Mucosa of rectum (tissue), 2 donors: ENCODE measurements at regions not wholly inside any gene's neighbourhood (a gene's known extent, or its start where the extent isn't known, plus 50 kb on each side); places are given as distances from the start of the nearest gene placed in this dataset.

ENCODE experiments used
- H3K27ac ChIP-seq, 2 donors: one replicate each; pipeline ENCODE4 v1.7.0; 2013; ENCODE audit warnings: inconsistent platforms in 2 of 2, low read depth in 2 of 2, low read length in 2 of 2
- H3K27me3 ChIP-seq, 2 donors: one replicate each; pipeline ENCODE4 v1.7.0; 2013; ENCODE audit warnings: low read length in 2 of 2; ENCODE audit not compliant: control insufficient read depth in 2 of 2, insufficient read depth in 2 of 2
- H3K36me3 ChIP-seq, 2 donors: one replicate each; pipeline ENCODE4 v1.7.0; 2013; ENCODE audit warnings: low read length in 2 of 2; ENCODE audit not compliant: control insufficient read depth in 2 of 2, insufficient read depth in 2 of 2
- H3K4me1 ChIP-seq, 2 donors: one replicate each; pipeline ENCODE4 v1.7.0; 2013; ENCODE audit warnings: low read length in 2 of 2, mild to moderate bottlenecking in 1 of 2; ENCODE audit not compliant: control insufficient read depth in 2 of 2, insufficient read depth in 2 of 2
- H3K4me3 ChIP-seq, 2 donors: one replicate each; pipeline ENCODE4 v1.7.0; 2013; ENCODE audit warnings: low read length in 2 of 2
- H3K9ac ChIP-seq, 2 donors: one replicate each; pipeline ENCODE4 v1.7.0; 2013; ENCODE audit warnings: low read length in 2 of 2, low read depth in 1 of 2, mild to moderate bottlenecking in 1 of 2
- H3K9me3 ChIP-seq, 2 donors: one replicate each; pipeline ENCODE4 v1.7.0; 2013; ENCODE audit warnings: low read length in 2 of 2; ENCODE audit not compliant: control insufficient read depth in 2 of 2
- donor health status: healthy.
- donor health status: Normal muscosa, but diverticular disease.

DNA sequence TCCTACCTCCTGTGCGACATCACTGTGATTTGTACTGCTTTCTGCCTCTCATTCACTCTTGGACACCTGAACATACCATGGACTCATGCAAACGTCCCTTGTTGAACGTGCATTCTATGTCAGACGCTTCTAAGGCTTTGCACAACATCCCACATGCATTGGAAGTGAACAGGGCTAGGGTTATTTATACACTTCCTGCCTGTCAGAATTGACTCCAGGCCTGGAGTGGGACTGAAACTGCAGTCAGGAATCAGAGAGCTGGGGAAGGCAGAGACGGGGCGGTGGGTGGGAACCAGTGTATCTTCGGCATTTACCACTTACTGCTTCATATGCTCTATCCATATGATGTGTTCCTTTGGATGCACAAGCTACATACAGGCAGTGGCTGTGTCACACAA, 81.4 kb upstream of the GALNT2 start:
- Histone ChIP-seq H3K27me3 (no peaks in the 10 kb centered on the region), H3K27ac (no peak overlapping the region), H3K36me3 (no peaks in the 10 kb centered on the region), H3K4me1 (peaks cover 0 to 3% of the 10 kb centered on the region in 2 donors), H3K9me3 (no peaks in the 10 kb centered on the region), H3K9ac (no peak overlapping the region), H3K4me3 (no peak overlapping the region)

DNA sequence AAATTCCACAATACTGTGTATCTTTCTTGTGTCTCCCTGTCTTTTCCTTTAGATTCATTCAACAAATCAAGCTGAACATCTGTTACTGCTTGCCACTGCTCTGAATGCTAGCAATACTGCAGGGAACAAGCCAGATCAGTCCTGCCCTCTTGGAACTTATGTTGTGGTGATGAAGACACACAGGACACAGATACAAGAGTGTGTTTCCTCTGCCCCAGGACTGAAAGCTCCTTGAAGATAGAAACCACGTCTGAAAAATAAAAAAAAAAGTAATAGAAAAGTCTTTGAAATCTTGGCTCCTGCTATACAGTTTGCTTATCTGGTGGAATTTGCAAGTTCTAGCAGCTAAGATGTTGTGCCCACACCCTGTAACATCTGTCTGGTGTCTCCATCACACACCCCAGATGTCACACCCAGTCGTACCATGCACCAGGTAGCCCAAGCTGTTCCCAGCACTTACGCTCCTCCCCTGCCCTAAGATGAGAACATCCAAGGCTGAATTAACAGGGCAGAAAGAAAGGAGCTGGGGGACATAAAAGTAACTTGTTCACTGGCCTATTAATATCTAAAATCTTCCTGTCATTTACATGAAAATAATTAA, 80.2 kb upstream of the GALNT2 start:
- H3K27me3 ChIP-seq, result no peaks in the 10 kb centered on the region
- peaks cover 0 to 3% of the 10 kb centered on the region in 2 donors for H3K4me1 ChIP-seq
- no peak overlapping the region for H3K4me3 ChIP-seq
- H3K27ac ChIP-seq, result no peak overlapping the region
- H3K9ac ChIP-seq, result no peak overlapping the region
- H3K36me3 ChIP-seq, result no peaks in the 10 kb centered on the region
- H3K9me3 ChIP-seq, result no peaks in the 10 kb centered on the region

DNA sequence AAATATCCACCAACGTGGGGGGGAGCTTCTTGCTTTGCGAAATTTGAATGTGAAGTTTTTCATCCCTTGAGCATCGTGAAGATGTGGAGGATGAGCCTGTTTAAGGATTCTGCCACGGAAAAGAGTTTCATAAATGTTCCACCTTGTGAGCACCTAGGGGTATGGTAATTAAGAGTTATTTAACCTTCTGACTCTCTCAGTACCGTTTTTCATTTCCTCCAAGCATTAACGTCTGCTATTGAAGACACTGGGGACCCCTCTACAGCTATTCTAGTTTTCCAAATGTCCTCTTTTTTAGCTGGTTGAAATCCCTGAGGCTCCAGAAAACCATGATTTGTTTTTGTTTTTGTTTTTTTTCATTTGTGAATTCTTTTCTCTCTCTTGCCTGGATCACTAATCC, 79.1 kb upstream of the GALNT2 start:
- H3K9ac ChIP-seq, result no peak overlapping the region
- peaks cover 0 to 3% of the 10 kb centered on the region in 2 donors for H3K4me1 ChIP-seq
- H3K4me3 ChIP-seq, result no peak overlapping the region
- no peak overlapping the region for H3K27ac ChIP-seq
- no peaks in the 10 kb centered on the region for H3K9me3 ChIP-seq
- no peaks in the 10 kb centered on the region for H3K36me3 ChIP-seq
- no peaks in the 10 kb centered on the region for H3K27me3 ChIP-seq

DNA sequence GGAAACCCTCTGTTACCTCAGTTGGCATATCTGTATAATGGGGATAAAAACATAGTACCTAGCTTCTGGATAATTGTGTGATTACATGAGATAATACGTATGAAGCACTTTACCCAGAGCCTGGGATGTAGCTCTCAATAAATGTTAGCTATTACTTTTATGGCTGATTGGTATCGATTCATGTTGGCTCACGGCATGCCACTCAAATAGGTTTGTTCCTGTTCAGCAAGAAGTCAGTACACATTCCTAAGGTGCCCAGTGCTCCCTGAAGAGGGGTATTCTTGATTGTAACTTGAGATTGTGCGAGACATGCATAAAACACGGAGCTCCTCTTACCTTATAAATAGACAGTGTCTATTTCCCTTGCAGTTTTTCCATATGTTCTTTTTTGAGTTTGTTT, 78.5 kb upstream of the GALNT2 start:
- H3K4me3 ChIP-seq, result no peak overlapping the region
- no peaks in the 10 kb centered on the region for H3K36me3 ChIP-seq
- no peaks in the 10 kb centered on the region for H3K9me3 ChIP-seq
- H3K9ac ChIP-seq, result no peak overlapping the region
- H3K27ac ChIP-seq, result no peak overlapping the region
- H3K27me3 ChIP-seq, result no peaks in the 10 kb centered on the region
- peaks cover 0 to 3% of the 10 kb centered on the region in 2 donors for H3K4me1 ChIP-seq

DNA sequence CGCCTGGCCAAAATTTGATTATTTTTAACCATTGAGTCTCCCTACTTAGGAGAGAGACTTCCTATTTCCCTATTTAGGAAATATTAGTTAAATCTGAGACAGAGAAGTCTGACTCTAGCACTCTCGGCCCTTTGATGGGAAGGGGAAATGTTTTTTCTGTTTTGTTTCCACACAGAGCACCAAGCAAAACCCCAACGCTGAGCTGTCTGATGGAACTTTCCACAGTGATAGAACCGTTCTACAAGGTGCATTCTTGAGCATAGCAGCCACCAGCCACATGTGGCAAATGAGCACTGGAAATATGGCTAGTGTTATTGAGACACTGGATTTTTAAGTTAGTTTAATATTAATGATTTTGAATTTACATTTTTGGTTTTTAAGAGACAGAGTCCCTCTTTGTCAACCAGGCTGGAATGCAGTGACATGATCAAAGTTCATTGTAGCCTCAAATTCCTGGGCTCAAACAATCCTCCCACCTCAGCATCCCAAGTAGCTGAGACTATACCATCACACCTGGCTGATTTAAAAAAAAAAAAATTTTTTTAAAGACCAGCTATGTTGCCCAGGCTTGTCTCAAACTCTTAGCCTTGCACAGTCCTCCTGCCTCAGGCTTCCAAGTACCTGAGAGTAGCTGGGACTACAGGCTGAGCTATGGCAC, 77.3 kb upstream of the GALNT2 start:
- no peaks in the 10 kb centered on the region for H3K36me3 ChIP-seq
- no peak overlapping the region for H3K4me3 ChIP-seq
- H3K27ac ChIP-seq, result no peak overlapping the region
- H3K27me3 ChIP-seq, result no peaks in the 10 kb centered on the region
- H3K4me1 ChIP-seq, result peaks cover 0 to 3% of the 10 kb centered on the region in 2 donors
- no peaks in the 10 kb centered on the region for H3K9me3 ChIP-seq
- no peak overlapping the region for H3K9ac ChIP-seq

DNA sequence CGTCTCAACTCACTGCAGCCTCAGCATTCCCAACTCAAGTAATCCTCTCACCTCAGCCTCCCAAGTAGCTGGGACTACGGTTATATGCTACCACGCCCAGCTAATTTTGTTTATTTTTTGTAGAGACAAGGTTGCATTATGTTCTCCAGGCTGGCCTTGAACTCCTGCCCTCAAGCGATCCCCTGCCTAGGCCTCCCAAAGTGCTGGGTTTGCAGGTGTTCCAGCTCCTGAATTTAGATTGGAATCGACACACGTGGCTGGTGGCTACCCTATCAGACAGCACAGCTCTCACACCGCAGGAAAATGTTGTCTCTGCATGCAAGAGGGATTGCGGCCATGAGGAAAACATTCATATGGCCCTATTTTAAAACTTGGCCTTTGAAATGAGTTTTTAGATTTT, 76.7 kb upstream of the GALNT2 start:
- no peak overlapping the region for H3K4me3 ChIP-seq
- no peak overlapping the region for H3K27ac ChIP-seq
- H3K36me3 ChIP-seq, result no peaks in the 10 kb centered on the region
- no peaks in the 10 kb centered on the region for H3K9me3 ChIP-seq
- no peak overlapping the region for H3K9ac ChIP-seq
- no peaks in the 10 kb centered on the region for H3K27me3 ChIP-seq
- H3K4me1 ChIP-seq, result peaks cover 0 to 3% of the 10 kb centered on the region in 2 donors

DNA sequence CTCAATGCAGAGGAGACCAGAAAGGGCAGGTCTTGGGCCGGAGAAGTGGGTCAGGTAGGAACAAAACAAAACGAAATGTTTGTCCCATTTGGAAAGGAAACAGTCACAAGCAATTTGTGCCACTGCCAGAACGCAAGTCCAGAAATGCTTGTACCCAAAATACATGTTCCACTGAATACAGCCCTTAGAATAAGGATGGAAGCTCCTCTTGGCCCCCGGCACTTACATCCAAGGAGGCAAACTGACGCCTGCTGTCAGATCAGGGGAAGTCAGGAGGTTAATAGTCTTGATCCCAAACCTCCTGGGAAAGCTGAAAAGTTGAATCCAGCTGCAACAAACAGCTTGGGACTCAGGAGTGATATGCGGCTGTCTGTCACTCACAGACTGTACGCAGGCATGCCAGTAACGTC, 75.9 kb upstream of the GALNT2 start:
- Histone ChIP-seq H3K4me1 (no peaks in the 10 kb centered on the region), H3K27ac (no peak overlapping the region), H3K36me3 (no peaks in the 10 kb centered on the region), H3K9ac (no peak overlapping the region), H3K27me3 (no peaks in the 10 kb centered on the region), H3K4me3 (no peak overlapping the region), H3K9me3 (no peaks in the 10 kb centered on the region)

DNA sequence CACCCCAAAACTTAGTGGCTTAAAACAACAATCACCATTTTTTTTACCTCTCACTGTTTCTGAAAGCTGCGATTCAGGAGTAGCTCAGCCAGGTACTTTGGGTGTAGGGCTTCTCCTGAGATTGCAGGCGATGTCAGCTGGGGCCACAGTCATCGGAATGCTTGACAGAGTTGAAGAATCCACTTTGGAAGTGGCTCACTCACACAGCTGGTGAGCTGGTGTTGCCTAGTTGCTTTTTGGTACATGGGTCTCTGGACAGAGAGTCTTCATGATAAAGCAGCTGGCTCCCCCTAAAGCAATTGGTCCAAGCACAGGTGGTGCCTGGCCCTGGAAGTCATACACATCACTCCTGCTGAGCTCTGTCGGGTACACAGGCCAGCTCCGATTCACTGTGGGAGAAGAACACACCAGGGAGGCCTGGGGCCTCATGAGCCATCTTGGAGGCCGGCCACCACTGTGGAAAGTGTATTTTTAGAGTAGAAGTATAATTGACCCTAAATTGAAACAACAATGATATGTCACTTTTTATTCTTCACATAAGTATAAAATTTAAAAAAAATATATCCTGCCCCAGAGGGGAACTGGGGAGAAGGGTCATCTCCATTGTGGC, 75.2 kb upstream of the GALNT2 start:
- H3K9ac ChIP-seq, result no peak overlapping the region
- no peaks in the 10 kb centered on the region for H3K27me3 ChIP-seq
- H3K4me3 ChIP-seq, result no peak overlapping the region
- no peaks in the 10 kb centered on the region for H3K36me3 ChIP-seq
- H3K4me1 ChIP-seq, result no peaks in the 10 kb centered on the region
- no peaks in the 10 kb centered on the region for H3K9me3 ChIP-seq
- no peak overlapping the region for H3K27ac ChIP-seq

DNA sequence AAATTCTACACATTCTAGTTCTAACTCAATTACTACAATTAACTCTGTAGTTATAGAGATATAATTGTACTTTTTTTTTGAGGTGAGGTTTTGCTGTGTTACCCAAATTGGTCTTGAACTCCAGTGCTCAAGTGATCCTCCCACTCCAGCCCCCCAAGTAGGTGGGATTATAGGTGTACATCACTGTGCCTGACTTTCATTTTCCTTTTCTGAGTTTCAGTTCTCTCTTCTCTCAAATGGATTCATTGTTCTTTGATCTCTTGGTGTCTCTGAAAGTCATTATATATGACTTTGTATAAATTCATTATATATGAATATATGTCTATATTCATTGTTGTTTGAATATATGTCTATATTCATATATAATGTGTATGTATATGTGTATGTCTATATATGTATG, 74.0 kb upstream of the GALNT2 start:
- Histone ChIP-seq H3K4me3 (no peak overlapping the region), H3K36me3 (no peaks in the 10 kb centered on the region), H3K9me3 (no peaks in the 10 kb centered on the region), H3K4me1 (no peaks in the 10 kb centered on the region), H3K27ac (no peak overlapping the region), H3K27me3 (no peaks in the 10 kb centered on the region), H3K9ac (no peak overlapping the region)

DNA sequence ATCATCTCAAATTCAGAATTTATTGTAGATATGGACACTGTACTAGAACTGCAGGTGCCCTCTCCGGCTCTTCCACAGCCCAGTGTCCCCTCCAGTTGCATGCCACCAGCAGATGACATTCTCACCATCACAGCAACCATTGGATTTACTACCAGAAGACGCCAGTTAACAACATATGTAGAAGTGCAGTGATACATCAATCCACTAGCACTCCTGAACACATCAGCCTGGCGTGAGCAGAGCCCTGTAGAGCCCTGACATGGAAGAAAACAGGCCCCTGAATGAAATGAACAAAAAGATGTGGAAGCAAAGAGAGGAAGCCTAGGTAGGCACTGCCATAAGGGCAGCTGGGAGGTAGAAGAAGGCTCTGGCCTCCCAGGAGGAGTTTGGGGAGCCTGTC, 73.1 kb upstream of the GALNT2 start:
- Histone ChIP-seq H3K27ac (no peak overlapping the region), H3K27me3 (no peaks in the 10 kb centered on the region), H3K9me3 (no peaks in the 10 kb centered on the region), H3K4me3 (no peak overlapping the region), H3K4me1 (no peaks in the 10 kb centered on the region), H3K36me3 (no peaks in the 10 kb centered on the region), H3K9ac (no peak overlapping the region)
